BLaER1 treated with 17β-estradiol and CSF1 and Interleukin-3, amounts not matched to agents 10 nM and 100 nM (cell line): ENCODE measurements at regions not wholly inside any gene's neighbourhood (a gene's known extent, or its start where the extent isn't known, plus 50 kb on each side); places are given as distances from the start of the nearest gene placed in this dataset.

Experiments used
- H3K27ac ChIP-seq, 11 experiments: shearing (Covaris generic); formaldehyde crosslinking; 2 replicates each; pipeline ENCODE4 v1.8.1; 2022
- H3K27me3 ChIP-seq, 11 experiments: shearing (Covaris generic); formaldehyde crosslinking; 2 replicates each; pipeline ENCODE4 v1.8.1; 2022
- H3K36me3 ChIP-seq, 11 experiments: shearing (Covaris generic); formaldehyde crosslinking; 2 replicates each; pipeline ENCODE4 v1.8.1; 2022
- H3K4me1 ChIP-seq, 10 experiments: shearing (Covaris generic); formaldehyde crosslinking; 2 replicates each; pipeline ENCODE4 v1.8.1; 2022
- H3K4me2 ChIP-seq, 11 experiments: shearing (Covaris generic); formaldehyde crosslinking; 2 replicates each; pipeline ENCODE4 v1.8.1; 2022
- H3K4me3 ChIP-seq, 10 experiments: shearing (Covaris generic); formaldehyde crosslinking; 2 replicates each; pipeline ENCODE4 v1.8.1; 2022
- H3K9ac ChIP-seq, 11 experiments: shearing (Covaris generic); formaldehyde crosslinking; 2 replicates each; pipeline ENCODE4 v1.8.1; 2022
- H3K9me3 ChIP-seq, 11 experiments: shearing (Covaris generic); formaldehyde crosslinking; replicated peaks in 1 of 11; 2 replicates each; pipeline ENCODE4 v1.8.1; 2022
- H4K20me1 ChIP-seq, 11 experiments: shearing (Covaris generic); formaldehyde crosslinking; 2 replicates each; pipeline ENCODE4 v1.8.1; 2022
- Cebpa-rat ChIP-seq, 11 experiments: shearing (Covaris generic); IDR thresholded peaks; 2 replicates each; pipeline ENCODE4 v1.8.1; 2022

DNA sequence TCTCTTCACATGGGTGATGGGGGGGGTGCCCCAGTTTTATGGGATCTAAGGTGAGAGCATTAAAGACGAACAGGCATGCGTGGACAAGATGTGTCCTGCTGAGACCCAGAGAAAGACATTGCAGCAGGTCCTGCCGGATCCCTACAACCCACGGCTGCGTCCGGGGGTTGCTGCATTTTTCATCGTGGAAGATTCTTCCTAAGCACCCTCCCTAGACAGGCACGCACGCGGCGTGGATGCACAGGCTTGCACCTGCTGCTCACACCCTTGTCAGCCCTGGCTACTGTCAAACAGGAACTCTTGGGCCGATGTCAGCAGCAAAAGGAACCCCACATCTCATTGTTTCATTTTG is 280.6 kb upstream of the RTL1 start:
- Histone ChIP-seq H3K9ac (no peak overlapping the region), H3K27me3 (no peaks in the 10 kb centered on the region), H3K36me3 (no peaks in the 10 kb centered on the region), H3K4me3 (no peak overlapping the region), H3K4me1 (peaks cover 0 to 59% (median 38%) of the 10 kb centered on the region in 10 experiments; a peak in 14 of 20 replicates), H4K20me1 (no peaks in the 10 kb centered on the region), H3K9me3 (peaks cover 0 to 17% (median 5%) of the 10 kb centered on the region in 11 experiments; a peak in 3 of 22 replicates), H3K27ac (no peak overlapping the region), H3K4me2 (peak overlapping the region in 1 of 11 experiments; percentile 14; a peak in 2 of 22 replicates)
- no peak for TF ChIP-seq Cebpa-rat (IDR thresholded peaks at IDR 0.05)

DNA sequence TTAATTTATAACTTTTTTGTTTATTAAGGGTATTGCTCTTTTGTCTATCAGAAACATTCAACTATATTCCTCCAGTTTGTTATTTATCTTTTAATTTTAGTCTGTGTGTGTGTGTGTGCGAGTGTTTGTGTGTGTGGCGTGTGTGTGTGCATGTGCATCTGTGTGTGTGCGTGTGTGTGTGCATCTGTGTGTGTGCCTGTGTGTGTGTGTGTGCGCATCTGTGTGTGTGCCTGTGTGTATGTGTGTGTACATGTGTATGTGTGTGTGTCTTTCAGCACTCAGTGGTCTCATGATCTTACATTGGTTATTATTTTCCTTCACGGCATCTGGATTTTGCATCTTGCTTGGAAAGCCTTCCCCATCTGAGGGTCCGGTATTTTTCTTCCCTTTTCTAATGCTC is 281.1 kb upstream of the RTL1 start:
- TF ChIP-seq Cebpa-rat (IDR thresholded peaks at IDR 0.05), result no peak
- peaks cover 0 to 64% (median 42%) of the 10 kb centered on the region in 10 experiments; a peak in 15 of 20 replicates for H3K4me1 ChIP-seq
- H4K20me1 ChIP-seq, result no peaks in the 10 kb centered on the region
- H3K27me3 ChIP-seq, result no peaks in the 10 kb centered on the region
- H3K9me3 ChIP-seq, result peaks cover 0 to 17% (median 5%) of the 10 kb centered on the region in 11 experiments; a peak in 3 of 22 replicates
- no peak overlapping the region for H3K9ac ChIP-seq
- no peaks in the 10 kb centered on the region for H3K36me3 ChIP-seq
- H3K4me3 ChIP-seq, result no peak overlapping the region
- H3K4me2 ChIP-seq, result no peak overlapping the region
- H3K27ac ChIP-seq, result no peak overlapping the region

DNA sequence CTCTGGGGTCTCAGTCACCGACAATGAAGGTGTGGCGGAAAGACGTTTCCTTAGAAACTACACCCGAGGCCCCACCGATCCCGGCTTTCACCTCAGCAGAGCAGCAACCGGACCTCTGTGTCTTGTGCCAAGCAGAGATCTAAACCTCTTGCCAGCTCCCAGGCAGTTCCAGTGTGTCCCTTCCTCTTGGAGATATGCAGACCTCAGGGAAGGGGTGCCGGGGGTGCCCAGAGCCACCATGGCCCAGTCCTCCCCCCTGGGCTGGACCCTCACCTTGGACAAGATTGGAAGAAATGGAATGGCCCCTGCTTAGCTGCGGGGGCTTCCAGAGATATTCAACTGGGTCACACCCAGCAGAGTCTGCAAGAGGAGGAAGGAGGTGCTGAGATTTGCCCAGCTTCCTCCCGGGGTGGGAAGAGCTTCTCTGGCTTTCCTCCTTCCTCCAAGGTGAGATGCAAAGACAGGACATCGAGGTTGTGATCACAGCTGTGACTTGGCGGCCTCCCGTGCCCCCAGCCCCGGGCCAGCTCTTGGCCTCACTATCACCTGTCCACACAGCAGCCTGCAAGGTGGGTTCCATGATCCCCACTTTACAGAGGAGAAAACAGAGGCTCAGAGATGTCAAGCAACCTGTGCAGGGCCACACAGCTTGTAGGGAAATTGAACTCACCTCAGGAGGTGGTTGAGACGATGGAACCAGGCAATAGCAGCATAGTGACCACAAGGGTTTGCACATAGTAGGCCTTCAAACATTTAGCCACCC is 281.7 kb upstream of the RTL1 start:
- no peaks in the 10 kb centered on the region for H4K20me1 ChIP-seq
- H3K27me3 ChIP-seq, result no peaks in the 10 kb centered on the region
- H3K36me3 ChIP-seq, result no peaks in the 10 kb centered on the region
- H3K9me3 ChIP-seq, result peaks cover 0 to 14% (median 5%) of the 10 kb centered on the region in 11 experiments; a peak in 3 of 22 replicates
- H3K27ac ChIP-seq, result no peak overlapping the region
- no peak overlapping the region for H3K4me3 ChIP-seq
- peaks cover 0 to 71% (median 46%) of the 10 kb centered on the region in 10 experiments; a peak in 15 of 20 replicates for H3K4me1 ChIP-seq
- peak overlapping the region in 7 of 11 experiments; percentile 35 to 70 (median 55); a peak in 8 of 22 replicates for H3K4me2 ChIP-seq
- TF ChIP-seq Cebpa-rat (IDR thresholded peaks at IDR 0.05), result no peak
- no peak overlapping the region for H3K9ac ChIP-seq

DNA sequence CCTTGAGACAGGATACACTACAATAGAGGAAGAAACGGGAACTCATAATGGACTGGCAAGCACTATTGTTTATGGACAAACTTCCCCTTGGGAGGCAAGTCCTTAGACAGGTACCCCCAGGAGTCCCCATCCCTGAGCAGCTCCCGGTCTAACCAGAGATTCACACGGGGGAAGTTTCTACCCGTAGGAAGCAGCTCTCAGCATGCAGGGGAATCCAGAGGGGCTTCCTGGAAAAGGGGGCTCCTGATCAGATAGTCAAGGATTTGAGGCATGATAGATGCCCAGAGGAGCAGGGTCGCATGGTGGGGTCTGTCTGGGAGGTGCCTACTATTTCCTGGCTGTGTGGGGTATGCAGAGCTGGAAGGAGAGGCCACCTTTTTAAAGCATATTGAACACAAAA is 282.4 kb upstream of the RTL1 start:
- no peaks in the 10 kb centered on the region for H4K20me1 ChIP-seq
- H3K4me1 ChIP-seq, result peaks cover 0 to 73% (median 46%) of the 10 kb centered on the region in 10 experiments; a peak in 15 of 20 replicates
- H3K9me3 ChIP-seq, result peaks cover 0 to 7% (median 0%) of the 10 kb centered on the region in 11 experiments; a peak in 1 of 22 replicates
- H3K4me2 ChIP-seq, result peak overlapping the region in 8 of 11 experiments; percentile 16 to 70 (median 53); a peak in 14 of 22 replicates
- H3K36me3 ChIP-seq, result no peaks in the 10 kb centered on the region
- no peak for TF ChIP-seq Cebpa-rat (IDR thresholded peaks at IDR 0.05)
- no peak overlapping the region for H3K9ac ChIP-seq
- H3K4me3 ChIP-seq, result no peak overlapping the region
- no peak overlapping the region for H3K27ac ChIP-seq
- H3K27me3 ChIP-seq, result no peaks in the 10 kb centered on the region

DNA sequence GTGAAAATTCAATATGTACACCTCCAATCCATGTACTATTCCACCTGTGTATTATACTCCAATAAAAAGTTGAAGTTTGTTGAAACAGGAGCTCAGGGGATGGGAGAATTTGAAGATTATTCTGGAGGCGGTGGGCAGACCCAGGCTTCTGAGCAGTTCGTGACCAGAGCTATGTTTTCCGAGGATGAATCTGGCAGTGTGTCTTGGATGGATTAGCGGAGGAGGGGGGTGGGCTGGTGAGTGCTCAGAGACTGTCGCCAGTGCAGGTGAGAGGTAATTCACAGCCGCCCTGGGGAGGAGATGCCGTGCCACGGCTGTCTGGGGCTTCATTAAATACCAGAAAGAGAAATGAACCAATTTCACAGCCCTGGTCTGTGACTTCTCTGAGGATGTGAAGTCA is 283.0 kb upstream of the RTL1 start:
- H3K36me3 ChIP-seq, result no peaks in the 10 kb centered on the region
- TF ChIP-seq Cebpa-rat (IDR thresholded peaks at IDR 0.05), result no peak
- no peaks in the 10 kb centered on the region for H3K27me3 ChIP-seq
- H4K20me1 ChIP-seq, result no peaks in the 10 kb centered on the region
- H3K9ac ChIP-seq, result no peak overlapping the region
- H3K4me2 ChIP-seq, result peak overlapping the region in 8 of 11 experiments; percentile 16 to 70 (median 53); a peak in 14 of 22 replicates
- no peak overlapping the region for H3K27ac ChIP-seq
- H3K4me3 ChIP-seq, result no peak overlapping the region
- peaks cover 0 to 70% (median 43%) of the 10 kb centered on the region in 10 experiments; a peak in 15 of 20 replicates for H3K4me1 ChIP-seq
- H3K9me3 ChIP-seq, result peaks cover 0 to 7% (median 0%) of the 10 kb centered on the region in 11 experiments; a peak in 1 of 22 replicates

DNA sequence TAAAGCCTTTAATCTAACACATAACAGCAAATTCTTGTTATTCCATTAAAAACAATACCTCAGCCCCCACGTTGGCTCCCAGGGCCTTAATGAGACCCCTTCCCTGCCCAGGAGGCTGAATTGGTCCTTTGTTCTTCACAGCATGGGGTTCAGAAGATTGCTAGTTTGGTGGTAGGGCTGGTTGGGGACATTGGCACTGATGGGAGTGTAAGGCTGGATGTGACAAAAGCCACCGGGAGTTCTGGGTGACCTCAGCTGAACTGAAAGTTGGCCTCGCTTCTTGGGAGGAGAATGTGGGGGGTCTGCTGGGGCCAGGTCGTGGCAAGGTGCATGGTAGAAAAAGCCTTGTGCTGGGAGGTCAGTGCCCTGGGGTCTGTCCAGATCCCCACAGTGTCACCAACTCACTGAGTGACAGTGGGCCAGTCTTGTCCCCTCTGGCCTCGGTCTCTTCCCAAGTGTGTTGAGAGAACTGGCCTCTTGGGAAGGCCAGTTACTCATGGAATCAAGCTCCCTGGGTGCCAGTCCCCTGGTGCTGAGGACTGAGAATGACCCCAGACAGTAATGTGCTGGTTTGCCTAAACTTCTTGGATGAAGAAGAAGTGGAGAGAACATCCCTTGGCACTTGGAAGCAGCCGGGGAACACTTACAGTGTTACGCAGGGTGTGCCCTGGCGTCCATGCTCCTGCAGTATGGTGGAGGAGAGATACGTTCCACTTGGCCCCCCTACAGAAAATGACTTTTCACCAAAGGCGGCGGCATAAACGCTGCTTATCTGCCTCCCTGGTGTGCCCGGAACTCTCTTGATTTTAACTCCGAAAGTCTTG is 283.7 kb upstream of the RTL1 start:
- Histone ChIP-seq H3K9ac (no peak overlapping the region), H3K4me3 (no peak overlapping the region), H3K36me3 (no peaks in the 10 kb centered on the region), H3K9me3 (peaks cover 0 to 4% (median 0%) of the 10 kb centered on the region in 11 experiments; a peak in 1 of 22 replicates), H3K4me2 (peak overlapping the region in 4 of 11 experiments; percentile 55 to 70 (median 64); a peak in 7 of 22 replicates), H3K27me3 (no peaks in the 10 kb centered on the region), H4K20me1 (no peaks in the 10 kb centered on the region), H3K4me1 (peaks cover 0 to 69% (median 40%) of the 10 kb centered on the region in 10 experiments; a peak in 15 of 20 replicates), H3K27ac (no peak overlapping the region)
- TF ChIP-seq Cebpa-rat (IDR thresholded peaks at IDR 0.05), result no peak

DNA sequence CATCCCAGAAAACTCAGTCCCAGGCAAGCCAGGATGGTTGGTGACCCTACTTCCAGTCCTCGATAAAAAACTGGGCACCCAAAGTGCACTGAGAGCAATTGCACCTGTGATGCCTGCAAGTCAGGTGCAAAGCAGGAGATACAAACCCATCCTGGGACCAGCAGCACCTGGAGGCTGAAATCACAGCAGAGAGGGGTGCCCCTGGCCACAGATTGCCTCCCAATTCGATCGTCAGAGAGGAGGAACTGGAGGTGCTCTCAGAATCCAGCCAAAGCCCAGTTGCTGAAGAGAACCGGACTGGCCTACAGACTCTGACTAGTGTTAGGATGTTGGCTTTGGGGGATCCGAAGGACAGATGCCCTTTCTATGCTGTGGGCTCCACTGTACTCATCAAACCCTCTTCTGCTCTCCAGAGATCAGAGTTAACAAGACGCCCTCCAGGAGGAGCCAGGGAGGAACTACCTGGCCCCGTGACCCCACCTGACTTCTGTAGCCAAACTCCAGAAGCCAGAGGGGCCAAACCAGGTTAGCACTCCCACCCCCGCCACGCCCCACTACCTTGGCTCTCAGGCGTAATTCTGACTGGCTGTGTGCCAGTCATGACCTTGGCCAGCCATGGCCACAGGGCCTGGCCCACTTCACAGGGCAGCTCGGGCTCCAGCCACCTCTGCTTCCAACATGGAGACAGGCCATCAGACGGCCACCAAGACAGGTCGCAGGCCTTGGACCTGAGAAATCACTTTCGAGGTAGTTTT is 284.5 kb upstream of the RTL1 start:
- Histone ChIP-seq H3K27me3 (no peaks in the 10 kb centered on the region), H3K4me2 (peak overlapping the region in 7 of 11 experiments; percentile 29 to 70 (median 57); a peak in 11 of 22 replicates), H3K9me3 (no peaks in the 10 kb centered on the region), H3K27ac (no peak overlapping the region), H3K9ac (no peak overlapping the region), H3K36me3 (no peaks in the 10 kb centered on the region), H4K20me1 (no peaks in the 10 kb centered on the region), H3K4me1 (peaks cover 0 to 77% (median 44%) of the 10 kb centered on the region in 10 experiments; a peak in 15 of 20 replicates), H3K4me3 (no peak overlapping the region)
- no peak for TF ChIP-seq Cebpa-rat (IDR thresholded peaks at IDR 0.05)

DNA sequence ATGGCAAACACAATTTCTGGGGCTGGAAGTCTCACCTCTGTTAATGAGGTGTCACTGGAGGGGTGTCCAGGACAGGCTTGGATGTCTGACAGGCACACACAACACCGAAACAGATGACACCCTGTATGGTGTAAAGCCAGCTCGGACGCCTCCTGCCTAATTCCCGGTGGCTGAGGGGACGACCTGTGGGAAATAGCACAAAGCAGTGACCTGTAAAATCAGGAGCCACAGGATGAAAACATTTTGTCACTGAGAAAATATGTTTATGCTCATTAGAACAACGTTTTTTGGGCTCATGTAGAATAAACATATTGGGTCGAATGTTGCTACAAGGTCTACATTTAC is 285.0 kb upstream of the RTL1 start:
- no peak for TF ChIP-seq Cebpa-rat (IDR thresholded peaks at IDR 0.05)
- no peaks in the 10 kb centered on the region for H3K27me3 ChIP-seq
- H3K4me3 ChIP-seq, result no peak overlapping the region
- no peaks in the 10 kb centered on the region for H3K9me3 ChIP-seq
- H4K20me1 ChIP-seq, result no peaks in the 10 kb centered on the region
- H3K36me3 ChIP-seq, result no peaks in the 10 kb centered on the region
- H3K27ac ChIP-seq, result no peak overlapping the region
- H3K4me2 ChIP-seq, result peak overlapping the region in 7 of 11 experiments; percentile 29 to 70 (median 57); a peak in 11 of 22 replicates
- H3K4me1 ChIP-seq, result peaks cover 0 to 80% (median 49%) of the 10 kb centered on the region in 10 experiments; a peak in 15 of 20 replicates
- no peak overlapping the region for H3K9ac ChIP-seq
